Liver (tissue), 8 donors: ENCODE measurements at regions not wholly inside any gene's neighbourhood (a gene's known extent, or its start where the extent isn't known, plus 50 kb on each side); places are given as distances from the start of the nearest gene placed in this dataset.

Source experiments
- DNase-seq: peaks from one replicate; pipeline ENCODE4 v3.0.0-alpha.2; 2017; ENCODE audit warnings: low spot score
- H3K27ac ChIP-seq, 2 donors: one replicate each; pipeline ENCODE4 v1.7.0; 2013; ENCODE audit warnings: inconsistent platforms in 2 of 2, low read length in 2 of 2, control low read depth in 1 of 2, low read depth in 1 of 2, mild to moderate bottlenecking in 1 of 2
- H3K27me3 ChIP-seq, 4 donors: one replicate each; pipeline versions ENCODE4 v1.6.1 to v1.7.0; 2013; ENCODE audit warnings: low read length in 3 of 4, inconsistent platforms in 1 of 4, mild to moderate bottlenecking in 1 of 4, moderate library complexity in 1 of 4; ENCODE audit not compliant: control insufficient read depth in 4 of 4, insufficient read depth in 4 of 4
- H3K36me3 ChIP-seq, 4 donors: one replicate each; pipeline versions ENCODE4 v1.6.1 to v1.7.0; 2013; ENCODE audit warnings: low read length in 3 of 4, mild to moderate bottlenecking in 3 of 4, low read depth in 1 of 4, moderate library complexity in 1 of 4; ENCODE audit not compliant: control insufficient read depth in 4 of 4, insufficient read depth in 3 of 4
- H3K4me1 ChIP-seq, 4 donors: one replicate each; pipeline versions ENCODE4 v1.6.1 to v1.7.0; 2013; ENCODE audit warnings: low read length in 3 of 4, mild to moderate bottlenecking in 3 of 4, moderate library complexity in 1 of 4; ENCODE audit not compliant: control insufficient read depth in 4 of 4, insufficient read depth in 4 of 4
- H3K4me3 ChIP-seq, 3 donors: one replicate each; pipeline versions ENCODE4 v1.6.1 to v1.7.0; 2013; ENCODE audit warnings: low read length in 3 of 3, control low read depth in 1 of 3, low read depth in 1 of 3, mild to moderate bottlenecking in 1 of 3
- H3K9ac ChIP-seq, 2 donors: one replicate each; pipeline ENCODE4 v1.7.0; 2013; ENCODE audit warnings: low read length in 2 of 2, mild to moderate bottlenecking in 2 of 2, moderate library complexity in 2 of 2, control low read depth in 1 of 2, low read depth in 1 of 2
- H3K9me3 ChIP-seq, 4 donors: one replicate each; pipeline versions ENCODE4 v1.6.1 to v1.7.0; 2013; ENCODE audit warnings: low read length in 3 of 4; ENCODE audit not compliant: control insufficient read depth in 4 of 4
- ATF3 ChIP-seq: IDR thresholded peaks from 2 replicates; pipeline ENCODE4 v1.6.1; 2016; ENCODE audit warnings: antibody characterized with exemption
- CTCF ChIP-seq: fragments of 150-350 bp; IDR thresholded peaks from 2 replicates; pipeline ENCODE4 v1.5.1; 2017; ENCODE audit warnings: improper control_type of control experiment, low read depth, low read length; ENCODE audit not compliant: missing input control
- EGR1 ChIP-seq, 2 donors: IDR thresholded peaks; 2 replicates each; pipeline ENCODE4 v1.6.1; 2016 to 2018; ENCODE audit warnings: antibody characterized with exemption in 2 of 2, low read depth in 2 of 2
- FOXA1 ChIP-seq: IDR thresholded peaks from 2 replicates; pipeline ENCODE4 v1.6.1; 2016; ENCODE audit warnings: antibody characterized with exemption
- FOXA2 ChIP-seq: IDR thresholded peaks from 2 replicates; pipeline ENCODE4 v1.6.1; 2016; ENCODE audit warnings: antibody characterized with exemption
- GABPA ChIP-seq, 2 donors: IDR thresholded peaks in 1 of 2; conservative IDR thresholded peaks in 1 of 2; 2 replicates each; pipeline ENCODE4 v1.6.1; 2016; ENCODE audit warnings: antibody characterized with exemption in 2 of 2, mild to moderate bottlenecking in 1 of 2, moderate library complexity in 1 of 2
- HNF4A ChIP-seq, 2 donors: conservative IDR thresholded peaks; 2 replicates each; pipeline ENCODE4 v1.6.1; 2016; ENCODE audit warnings: antibody characterized with exemption in 2 of 2, mild to moderate bottlenecking in 2 of 2
- HNF4G ChIP-seq: IDR thresholded peaks from 2 replicates; pipeline ENCODE4 v1.6.1; 2016; ENCODE audit warnings: antibody characterized with exemption
- JUND ChIP-seq, 2 donors: IDR thresholded peaks; 2 replicates each; pipeline ENCODE4 v1.6.1; 2016; ENCODE audit warnings: antibody characterized with exemption in 2 of 2
- MAX ChIP-seq: IDR thresholded peaks from 2 replicates; pipeline ENCODE4 v1.6.1; 2016; ENCODE audit warnings: antibody characterized with exemption
- NR2F2 ChIP-seq: IDR thresholded peaks from 2 replicates; pipeline ENCODE4 v1.6.1; 2016; ENCODE audit warnings: antibody characterized with exemption
- RAD21 ChIP-seq, 2 donors: IDR thresholded peaks; 2 replicates each; pipeline ENCODE4 v1.6.1; 2016; ENCODE audit warnings: antibody characterized with exemption in 2 of 2, mild to moderate bottlenecking in 2 of 2
- REST ChIP-seq: IDR thresholded peaks from 2 replicates; pipeline ENCODE4 v1.6.1; 2016; ENCODE audit warnings: antibody characterized with exemption, mild to moderate bottlenecking
- RXRA ChIP-seq, 2 donors: IDR thresholded peaks; 2 replicates each; pipeline ENCODE4 v1.6.1; 2017 to 2018; ENCODE audit warnings: antibody characterized with exemption in 2 of 2, mild to moderate bottlenecking in 1 of 2
- SP1 ChIP-seq: IDR thresholded peaks from 2 replicates; pipeline ENCODE4 v1.6.1; 2018; ENCODE audit warnings: antibody characterized with exemption, mild to moderate bottlenecking
- TAF1 ChIP-seq: conservative IDR thresholded peaks from 2 replicates; pipeline ENCODE4 v1.6.1; 2016; ENCODE audit warnings: antibody characterized with exemption, mild to moderate bottlenecking
- YY1 ChIP-seq: IDR thresholded peaks from 2 replicates; pipeline ENCODE4 v1.6.1; 2016; ENCODE audit warnings: antibody characterized with exemption, mild to moderate bottlenecking
- ZBTB33 ChIP-seq: IDR thresholded peaks from 2 replicates; pipeline ENCODE4 v1.6.1; 2016; ENCODE audit warnings: antibody characterized with exemption
- WGBS: extraction: QIAGEN DNeasy Blood & Tissue Kit; methylation state at CpG from one replicate; pipeline ENCODE4 v1.1.7; 2013; 5-methylcytosine and 5-hydroxymethylcytosine counted together
- donor health status: healthy.
- donor health status: healthy.
- donor health status: healthy.
- donor health status: healthy.
- donor health status: healthy.

- H3K4me1 ChIP-seq, result no peaks in the 10 kb centered on the region
- no peak overlapping the region for H3K9ac ChIP-seq
- TF ChIP-seq NR2F2 (no peak), CTCF (no peak), RXRA (IDR thresholded peaks at IDR 0.05) (no peak), JUND (IDR thresholded peaks at IDR 0.05) (no peak), HNF4G (no peak), GABPA (IDR thresholded peaks at IDR 0.05 in 1 of 2, conservative IDR thresholded peaks at IDR 0.05 in 1 of 2) (no peak), ZBTB33 (no peak), TAF1 (no peak), FOXA1 (no peak), HNF4A (conservative IDR thresholded peaks at IDR 0.05) (no peak), SP1 (no peak), MAX (no peak), ATF3 (no peak), EGR1 (IDR thresholded peaks at IDR 0.05; ENCODE audit: low read depth in 2 of 2) (no peak), FOXA2 (no peak), REST (no peak), YY1 (no peak), RAD21 (IDR thresholded peaks at IDR 0.05) (no peak)
- H3K4me3 ChIP-seq, result no peak overlapping the region
- H3K36me3 ChIP-seq, result no peaks in the 10 kb centered on the region
- no peak for DNase-seq
- WGBS, result 79% methylated on average over 4 of the region's 4 CpGs
- H3K27me3 ChIP-seq, result no peaks in the 10 kb centered on the region
- H3K27ac ChIP-seq, result no peak overlapping the region
- H3K9me3 ChIP-seq, result no peaks in the 10 kb centered on the region
These were observed 320.9 kb downstream of the ASMT start for GRCh38 chrX:1935805-1936204.

GRCh38 chrX:1938190-1938589, 323.3 kb downstream of the ASMT start:
- no peak for DNase-seq
- H3K4me1 ChIP-seq, result no peaks in the 10 kb centered on the region
- TF ChIP-seq GABPA (IDR thresholded peaks at IDR 0.05 in 1 of 2, conservative IDR thresholded peaks at IDR 0.05 in 1 of 2) (no peak), HNF4A (conservative IDR thresholded peaks at IDR 0.05) (no peak), NR2F2 (no peak), JUND (IDR thresholded peaks at IDR 0.05) (no peak), SP1 (no peak), ATF3 (no peak), MAX (no peak), CTCF (no peak), FOXA1 (no peak), FOXA2 (no peak), RAD21 (IDR thresholded peaks at IDR 0.05) (no peak), RXRA (IDR thresholded peaks at IDR 0.05) (no peak), ZBTB33 (no peak), EGR1 (IDR thresholded peaks at IDR 0.05; ENCODE audit: low read depth in 2 of 2) (no peak)
- WGBS, result 91% methylated on average over 6 of the region's 6 CpGs
- no peaks in the 10 kb centered on the region for H3K9me3 ChIP-seq
- H3K27me3 ChIP-seq, result no peaks in the 10 kb centered on the region
- H3K4me3 ChIP-seq, result no peak overlapping the region
- no peaks in the 10 kb centered on the region for H3K36me3 ChIP-seq
- no peak overlapping the region for H3K27ac ChIP-seq
- H3K9ac ChIP-seq, result no peak overlapping the region
